Spinal cord (tissue), 9 donors: ENCODE measurements at regions not wholly inside any gene's neighbourhood (a gene's known extent, or its start where the extent isn't known, plus 50 kb on each side); places are given as distances from the start of the nearest gene placed in this dataset.
A peak's percentile ranks its signal among the peaks of the same experiment; 100 is the strongest.

Source experiments
- DNase-seq, 6 donors: peaks; one replicate each; pipeline versions ENCODE4 v3.0.0 to v3.0.0-alpha.2; 2013 to 2015; ENCODE audit warnings: low spot score in 6 of 6, low read depth in 4 of 6
- H3K27ac ChIP-seq: one replicate; pipeline ENCODE4 v1.5.1; 2013; ENCODE audit warnings: low read depth, low read length, control low read depth
- H3K27me3 ChIP-seq: one replicate; pipeline ENCODE4 v1.6.1; 2013; ENCODE audit warnings: low read length; ENCODE audit not compliant: control insufficient read depth, insufficient read depth
- H3K36me3 ChIP-seq: one replicate; pipeline ENCODE4 v1.6.1; 2013; ENCODE audit warnings: low read length; ENCODE audit not compliant: control insufficient read depth, insufficient read depth
- H3K4me1 ChIP-seq: one replicate; pipeline ENCODE4 v1.6.1; 2013; ENCODE audit warnings: low read length; ENCODE audit not compliant: control insufficient read depth, insufficient read depth
- H3K4me3 ChIP-seq: one replicate; pipeline ENCODE4 v1.5.1; 2013; ENCODE audit warnings: low read depth, low read length, control low read depth
- H3K9me3 ChIP-seq: one replicate; pipeline ENCODE4 v1.6.1; 2013; ENCODE audit warnings: low read length; ENCODE audit not compliant: control insufficient read depth, insufficient read depth
- WGBS: methylation state at CpG from one replicate; pipeline ENCODE4 v1.1.5; 2013; ENCODE audit warnings: missing lambda C conversion rate; ENCODE audit not compliant: insufficient coverage; 5-methylcytosine and 5-hydroxymethylcytosine counted together
- donor health status: healthy.

GRCh38 chr5:175815126-175815913 lies 56.1 kb upstream of the CPLX2 start:
- H3K9me3 ChIP-seq: no peaks in the 10 kb centered on the region
- no peaks in the 10 kb centered on the region for H3K27me3 ChIP-seq
- 89% methylated on average over 6 of the region's 9 CpGs for WGBS
- H3K4me3 ChIP-seq: no peak overlapping the region
- no peak overlapping the region for H3K27ac ChIP-seq
- H3K4me1 ChIP-seq: peaks cover 14% of the 10 kb centered on the region
- DNase-seq: no peak
- H3K36me3 ChIP-seq: peaks cover 3% of the 10 kb centered on the region

DNA sequence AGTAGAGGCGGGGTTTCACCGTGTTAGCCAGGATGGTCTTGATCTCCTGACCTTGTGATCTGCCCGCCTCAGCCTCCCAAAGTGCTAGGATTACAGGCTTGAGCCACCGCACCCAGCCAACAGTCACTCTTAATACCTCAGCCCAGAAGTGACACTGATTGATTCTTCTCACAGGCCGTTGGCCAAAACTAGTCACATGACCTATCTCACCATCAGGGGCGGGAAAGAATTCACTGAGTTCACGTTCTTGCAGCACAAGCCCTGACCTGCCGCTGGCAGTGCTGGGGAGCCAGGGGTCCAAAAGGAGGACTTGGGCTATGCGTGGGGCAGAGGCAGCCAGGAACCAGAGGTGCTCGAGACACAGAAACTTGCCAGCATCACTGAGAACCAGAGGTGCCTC lies 55.0 kb upstream of the CPLX2 start:
- no peaks in the 10 kb centered on the region for H3K27me3 ChIP-seq
- no peak overlapping the region for H3K4me3 ChIP-seq
- no peak overlapping the region for H3K27ac ChIP-seq
- peaks cover 14% of the 10 kb centered on the region for H3K4me1 ChIP-seq
- peaks cover 3% of the 10 kb centered on the region for H3K36me3 ChIP-seq
- no peak for DNase-seq
- WGBS: 44% methylated on average over 7 of the region's 10 CpGs
- H3K9me3 ChIP-seq: no peaks in the 10 kb centered on the region

DNA sequence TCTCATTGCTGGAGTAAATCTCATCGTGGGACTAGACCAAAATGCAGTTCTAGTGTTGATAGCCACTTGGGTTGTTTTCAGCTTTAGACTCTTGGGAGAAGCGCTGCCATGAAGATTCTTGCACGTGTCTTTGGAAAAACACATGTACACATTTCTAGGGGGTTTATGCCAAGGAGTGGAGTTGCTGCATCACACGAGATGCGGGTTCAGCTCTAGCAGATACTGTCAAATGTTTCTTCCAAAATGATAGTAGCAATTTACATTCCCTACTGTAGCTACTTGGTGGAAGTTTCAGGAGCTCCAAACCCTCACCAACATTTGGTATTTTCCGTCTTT lies 52.3 kb upstream of the CPLX2 start:
- Histone ChIP-seq H3K4me1 (peaks cover 19% of the 10 kb centered on the region), H3K4me3 (no peak overlapping the region), H3K9me3 (no peaks in the 10 kb centered on the region), H3K36me3 (no peaks in the 10 kb centered on the region), H3K27ac (no peak overlapping the region), H3K27me3 (no peaks in the 10 kb centered on the region)
- DNase-seq: peak in 1 of 6 donors; percentile 74
- WGBS: 100% methylated on average over 2 of the region's 6 CpGs

- no peaks in the 10 kb centered on the region for H3K9me3 ChIP-seq
- DNase-seq: no peak
- no peak overlapping the region for H3K27ac ChIP-seq
- H3K4me1 ChIP-seq: peaks cover 12% of the 10 kb centered on the region
- H3K27me3 ChIP-seq: no peaks in the 10 kb centered on the region
- H3K36me3 ChIP-seq: no peaks in the 10 kb centered on the region
- no peak overlapping the region for H3K4me3 ChIP-seq
- 64% methylated on average over 6 of the region's 9 CpGs for WGBS
Observed at GRCh38 chr5:175820230-175820629, 51.1 kb upstream of the CPLX2 start.
